ENCODE measurements at regions not wholly inside any gene's neighbourhood (a gene's known extent, or its start where the extent isn't known, plus 50 kb on each side); places are given as distances from the start of the nearest gene placed in this dataset.

GRCh38 chr2:12096051-12096787, 349.8 kb downstream of the LPIN1 start:
- H3K27ac Mint-ChIP-seq, result no peak overlapping the region
- peaks cover 6% of the 10 kb centered on the region for H3K27me3 Mint-ChIP-seq (ENCODE audit: insufficient read depth)
- no peak for DNase-seq
- no peaks in the 10 kb centered on the region for H3K36me3 Mint-ChIP-seq (ENCODE audit: low read depth)
- TF ChIP-seq CTCF (IDR thresholded peaks at IDR 0.05), result no peak
- no peak overlapping the region for H3K4me3 Mint-ChIP-seq
- no peaks in the 10 kb centered on the region for H3K4me1 Mint-ChIP-seq (ENCODE audit: low read depth)
- H3K9me3 Mint-ChIP-seq, result no peaks in the 10 kb centered on the region

- no peak for DNase-seq
- no peaks in the 10 kb centered on the region for H3K9me3 Mint-ChIP-seq
- H3K27me3 Mint-ChIP-seq (ENCODE audit: insufficient read depth), result peaks cover 6% of the 10 kb centered on the region
- TF ChIP-seq CTCF (IDR thresholded peaks at IDR 0.05), result no peak
- no peaks in the 10 kb centered on the region for H3K36me3 Mint-ChIP-seq (ENCODE audit: low read depth)
- no peaks in the 10 kb centered on the region for H3K4me1 Mint-ChIP-seq (ENCODE audit: low read depth)
- no peak overlapping the region for H3K4me3 Mint-ChIP-seq
- no peak overlapping the region for H3K27ac Mint-ChIP-seq
Observed at GRCh38 chr2:12096788-12097449, 350.5 kb downstream of the LPIN1 start.

- Mint-ChIP-seq H3K27ac (no peak overlapping the region), H3K4me3 (no peak overlapping the region), H3K27me3 (ENCODE audit: insufficient read depth) (peaks cover 6% of the 10 kb centered on the region), H3K36me3 (ENCODE audit: low read depth) (no peaks in the 10 kb centered on the region), H3K4me1 (ENCODE audit: low read depth) (no peaks in the 10 kb centered on the region), H3K9me3 (no peaks in the 10 kb centered on the region)
- TF ChIP-seq CTCF (IDR thresholded peaks at IDR 0.05), result no peak
- DNase-seq, result no peak
Observed at GRCh38 chr2:12097859-12098258, 351.4 kb downstream of the LPIN1 start.

- Mint-ChIP-seq H3K4me3 (no peak overlapping the region), H3K9me3 (no peaks in the 10 kb centered on the region), H3K36me3 (ENCODE audit: low read depth) (no peaks in the 10 kb centered on the region), H3K27me3 (ENCODE audit: insufficient read depth) (no peaks in the 10 kb centered on the region; the same call in 1 of the 2 replicates), H3K27ac (no peak overlapping the region), H3K4me1 (ENCODE audit: low read depth) (no peaks in the 10 kb centered on the region)
- TF ChIP-seq CTCF (IDR thresholded peaks at IDR 0.05), result no peak
- DNase-seq, result no peak
Observed at GRCh38 chr2:12099374-12099773, 352.9 kb downstream of the LPIN1 start.

GRCh38 chr2:12102679-12103078, 356.2 kb downstream of the LPIN1 start:
- Mint-ChIP-seq H3K4me1 (ENCODE audit: low read depth) (peaks cover 21% of the 10 kb centered on the region), H3K4me3 (no peak overlapping the region), H3K27me3 (ENCODE audit: insufficient read depth) (no peaks in the 10 kb centered on the region; the same call in 1 of the 2 replicates), H3K27ac (no peak overlapping the region), H3K9me3 (no peaks in the 10 kb centered on the region), H3K36me3 (ENCODE audit: low read depth) (no peaks in the 10 kb centered on the region)
- DNase-seq, result no peak
- TF ChIP-seq CTCF (IDR thresholded peaks at IDR 0.05), result no peak

Data from HFFc6 (cell line).